GM13976 (cell line): ENCODE measurements at regions not wholly inside any gene's neighbourhood (a gene's known extent, or its start where the extent isn't known, plus 50 kb on each side); places are given as distances from the start of the nearest gene placed in this dataset.

ENCODE experiments used
- DNase-seq: peaks from one replicate; pipeline ENCODE4 v3.0.0; 2012; ENCODE audit warnings: low spot score
- CTCF ChIP-seq: IDR thresholded peaks from 2 replicates; pipeline ENCODE4 v1.5.1; 2012; ENCODE audit warnings: borderline replicate concordance, mild to moderate bottlenecking; ENCODE audit not compliant: insufficient read depth; ENCODE audit errors: extremely low read depth, missing control alignments, control extremely low read depth
- in situ Hi-C: fragments of 300-500 bp; cut with MboI; formaldehyde crosslinking; loops from one replicate; pipeline ENCODE4 v1.12.0; 2022; ENCODE audit warnings: low sequenced_read_pairs, mixed read lengths, inconsistent platforms; ENCODE audit not compliant: unreplicated experiment

- TF ChIP-seq CTCF = no peak
- DNase-seq = no peak
- in situ Hi-C loops = no loop called here
Measured at GRCh38 chr15:29470794-29471193, 201.2 kb upstream of the NSMCE3 start.

DNA sequence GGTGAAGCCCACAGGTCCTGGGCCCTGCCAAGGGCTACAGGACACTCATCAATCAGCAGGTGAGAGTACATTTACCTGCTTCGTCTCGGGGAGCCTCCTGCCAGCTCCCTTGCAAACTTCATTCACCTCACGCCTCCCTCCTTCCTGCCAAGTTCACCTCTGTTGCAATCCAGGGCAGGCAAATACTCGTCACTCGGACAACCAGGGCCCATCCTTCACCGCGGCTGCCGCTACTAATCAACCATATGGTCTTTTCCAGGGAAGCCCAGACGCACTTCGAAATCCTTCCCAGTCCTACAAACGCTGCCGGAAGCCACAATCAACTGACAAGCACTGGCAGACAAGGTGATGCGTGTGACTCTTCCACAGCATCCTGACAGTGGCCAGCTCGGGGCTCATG lies 200.7 kb upstream of the NSMCE3 start:
- in situ Hi-C loops = no loop called here
- no peak for TF ChIP-seq CTCF
- no peak for DNase-seq

- no peak for DNase-seq
- TF ChIP-seq CTCF = no peak
- in situ Hi-C loops = no loop called here
Measured at GRCh38 chr15:29468899-29469298, 199.3 kb upstream of the NSMCE3 start.

DNA sequence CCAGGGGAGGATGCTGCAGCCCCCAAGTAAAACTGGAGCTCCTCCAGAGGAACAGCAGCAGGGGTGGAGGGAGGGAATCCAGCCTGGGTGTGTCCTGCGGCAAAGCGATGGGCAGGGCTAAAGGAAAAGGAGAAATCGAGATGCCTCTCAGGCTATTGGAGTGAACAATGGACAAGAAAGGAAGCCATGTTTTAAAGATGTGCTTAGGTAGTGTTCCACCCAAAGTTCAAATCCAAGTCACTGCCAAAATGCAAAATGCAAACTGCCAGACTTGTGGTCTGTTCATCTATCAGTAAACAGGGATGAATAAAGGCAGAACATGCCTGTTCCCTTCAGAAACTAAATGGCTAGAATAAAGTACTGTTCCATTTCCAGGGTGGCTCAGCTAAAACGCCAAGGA lies 197.5 kb upstream of the NSMCE3 start:
- TF ChIP-seq CTCF = no peak
- in situ Hi-C loops = no loop called here
- DNase-seq = no peak

DNA sequence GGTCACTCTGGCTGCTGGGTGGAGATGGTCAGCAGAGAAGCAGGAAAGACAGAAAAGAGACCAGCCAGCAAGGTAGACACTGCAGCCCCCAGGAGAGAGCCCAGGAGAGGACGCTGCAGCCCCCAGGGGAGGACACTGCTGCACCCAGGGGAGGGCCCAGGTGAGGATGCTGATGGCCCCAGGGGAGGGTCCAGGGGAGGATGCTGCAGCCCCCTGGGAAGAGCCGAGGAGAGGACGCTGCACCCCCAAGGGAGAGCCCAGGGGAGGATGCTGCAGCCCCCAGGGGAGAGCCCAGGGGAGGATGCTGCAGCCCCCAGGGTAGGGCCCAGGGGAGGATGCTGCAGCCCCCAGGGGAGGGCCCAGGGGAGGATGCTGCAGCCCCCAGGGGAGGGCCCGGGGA lies 196.7 kb upstream of the NSMCE3 start:
- no peak for TF ChIP-seq CTCF
- DNase-seq = no peak
- in situ Hi-C loops = no loop called here

GRCh38 chr15:29465816-29466215 lies 196.2 kb upstream of the NSMCE3 start:
- TF ChIP-seq CTCF = no peak
- in situ Hi-C loops = no loop called here
- DNase-seq = no peak

DNA sequence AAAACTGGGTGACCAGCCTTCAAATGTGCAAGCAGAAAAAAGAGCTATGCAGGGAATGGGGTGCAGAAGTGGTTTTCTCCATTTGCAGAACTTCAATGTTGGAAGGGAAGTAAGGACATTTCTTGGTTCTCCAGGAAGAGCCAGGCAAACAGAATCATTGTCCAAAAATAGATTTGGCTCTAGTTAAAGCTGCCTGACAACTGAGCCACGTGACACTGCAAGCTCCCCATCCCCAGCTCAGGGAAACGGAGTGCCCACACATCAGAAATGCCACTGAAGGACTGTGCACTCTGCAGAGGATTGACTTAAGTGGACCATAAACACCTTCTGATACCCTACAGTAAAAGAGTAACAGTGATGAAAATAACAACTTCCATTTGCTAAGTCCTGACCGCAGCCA lies 195.6 kb upstream of the NSMCE3 start:
- in situ Hi-C loops = no loop called here
- no peak for TF ChIP-seq CTCF
- no peak for DNase-seq
